Gastrocnemius medialis (tissue), 4 donors: ENCODE measurements at regions not wholly inside any gene's neighbourhood (a gene's known extent, or its start where the extent isn't known, plus 50 kb on each side); places are given as distances from the start of the nearest gene placed in this dataset.

Experiments
- CTCF ChIP-seq, 5 experiments: fragments of 450-650 bp in 3 of 5; fragments of 200-600 bp in 2 of 5; sonication (generic) in 2 of 5; IDR thresholded peaks in 4 of 5; conservative IDR thresholded peaks in 1 of 5; 1 replicate in 4 of 5; 2 replicates in 1 of 5; pipeline ENCODE4 v1.5.1; 2016 to 2019; ENCODE audit warnings: antibody characterized with exemption in 5 of 5, mild to moderate bottlenecking in 3 of 5, moderate library complexity in 3 of 5
- POLR2A ChIP-seq, 2 donors: fragments of 450-650 bp; IDR thresholded peaks; one replicate each; pipeline ENCODE4 v1.6.1; 2017; ENCODE audit warnings: antibody characterized with exemption in 2 of 2, mild to moderate bottlenecking in 2 of 2, moderate library complexity in 2 of 2

- no peak for TF ChIP-seq POLR2A (IDR thresholded peaks at IDR 0.05)
- no peak for TF ChIP-seq CTCF (IDR thresholded peaks at IDR 0.05 in 4 of 5, conservative IDR thresholded peaks at IDR 0.05 in 1 of 5)
Observed at GRCh38 chr14:98474900-98475299, 797.1 kb downstream of the BCL11B start.
